T-helper 1 cell (primary cell): ENCODE measurements at regions not wholly inside any gene's neighbourhood (a gene's known extent, or its start where the extent isn't known, plus 50 kb on each side); places are given as distances from the start of the nearest gene placed in this dataset.

ENCODE experiments used
- DNase-seq, 5 donors: peaks; one replicate each; pipeline ENCODE4 v3.0.0-alpha.2; 2012 to 2020

- DNase-seq = peak in 1 of 5 donors; percentile 6
Observed at GRCh38 chr6:132937466-132937906, 123.1 kb downstream of the RPS12 start.

- DNase-seq = no peak
Observed at GRCh38 chr6:132948889-132949288, 134.5 kb downstream of the RPS12 start.

- DNase-seq = no peak
Observed at GRCh38 chr6:132950566-132950965, 136.2 kb downstream of the RPS12 start.

- DNase-seq = no peak
Observed at GRCh38 chr6:132952031-132952867, 137.9 kb downstream of the RPS12 start.

GRCh38 chr6:132952986-132953385 lies 138.6 kb downstream of the RPS12 start:
- no peak for DNase-seq

- no peak for DNase-seq
Observed at GRCh38 chr6:132954222-132954621, 139.9 kb downstream of the RPS12 start.

GRCh38 chr6:132954936-132955335 lies 140.6 kb downstream of the RPS12 start:
- DNase-seq = no peak

GRCh38 chr6:132959639-132960326 lies 145.4 kb downstream of the RPS12 start:
- DNase-seq = peak in 1 of 5 donors; percentile 29

GRCh38 chr6:132960720-132961119 lies 146.4 kb downstream of the RPS12 start:
- no peak for DNase-seq

GRCh38 chr6:132961122-132961521 lies 146.8 kb downstream of the RPS12 start:
- no peak for DNase-seq

- DNase-seq = no peak
Observed at GRCh38 chr6:132961610-132962009, 147.2 kb downstream of the RPS12 start.

- peak in 3 of 5 donors; percentile 10 to 44 (median 31) for DNase-seq
Observed at GRCh38 chr6:132962936-132963868, 148.8 kb downstream of the RPS12 start.

GRCh38 chr6:132964101-132964867 lies 149.9 kb downstream of the RPS12 start:
- no peak for DNase-seq

GRCh38 chr6:132964868-132965382 lies 150.6 kb downstream of the RPS12 start:
- DNase-seq = no peak

GRCh38 chr6:132967871-132968270 lies 153.5 kb downstream of the RPS12 start:
- DNase-seq = no peak

- no peak for DNase-seq
Observed at GRCh38 chr6:132968419-132968950, 154.1 kb downstream of the RPS12 start.

- DNase-seq = no peak
Observed at GRCh38 chr6:132969196-132969595, 154.8 kb downstream of the RPS12 start.

GRCh38 chr6:132971676-132972075 lies 157.3 kb downstream of the RPS12 start:
- no peak for DNase-seq

- no peak for DNase-seq
Observed at GRCh38 chr6:132972254-132972653, 157.9 kb downstream of the RPS12 start.

GRCh38 chr6:132972971-132973370 lies 158.6 kb downstream of the RPS12 start:
- no peak for DNase-seq

- DNase-seq = no peak
Observed at GRCh38 chr6:132973514-132973993, 159.2 kb downstream of the RPS12 start.
